SU-DHL-6 (cell line): ENCODE measurements at regions not wholly inside any gene's neighbourhood (a gene's known extent, or its start where the extent isn't known, plus 50 kb on each side); places are given as distances from the start of the nearest gene placed in this dataset.

Experiments
- CTCF ChIP-seq: fragments of 200-600 bp; sonication (generic); IDR thresholded peaks from one replicate; pipeline ENCODE4 v1.5.1; 2017; ENCODE audit warnings: antibody characterized with exemption, mild to moderate bottlenecking, low read length, moderate library complexity; ENCODE audit not compliant: insufficient read depth, poor library complexity, severe bottlenecking
- EZH2phosphoT487 ChIP-seq: fragments of 200-600 bp; sonication (generic), shearing (Covaris generic); conservative IDR thresholded peaks from 2 replicates; pipeline ENCODE4 v1.6.1; 2018; ENCODE audit warnings: mild to moderate bottlenecking, antibody characterized with exemption, low read length, moderate library complexity, mixed read lengths

DNA sequence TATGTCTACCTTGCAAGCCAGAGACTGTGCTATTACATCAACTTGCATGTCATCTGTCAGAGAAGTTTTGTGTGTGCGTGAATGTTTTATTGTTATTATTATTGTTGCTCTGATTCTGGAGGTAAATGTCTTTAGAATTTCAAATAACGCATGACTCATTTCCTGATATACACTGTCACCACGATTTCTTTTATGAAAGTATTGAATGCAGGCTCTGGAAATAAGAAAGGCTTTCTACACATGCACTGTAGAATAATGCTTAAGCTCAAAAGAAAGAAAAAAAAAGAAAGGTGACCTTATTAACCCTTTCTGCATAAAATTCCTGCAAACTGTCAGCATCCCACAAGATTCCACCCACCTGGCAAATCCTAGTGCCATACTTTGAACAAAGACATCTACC, 632.9 kb downstream of the ZNF674 start:
- TF ChIP-seq EZH2phosphoT487 (no peak), CTCF (no peak)
